ENCODE measurements at regions not wholly inside any gene's neighbourhood (a gene's known extent, or its start where the extent isn't known, plus 50 kb on each side); places are given as distances from the start of the nearest gene placed in this dataset.

DNA sequence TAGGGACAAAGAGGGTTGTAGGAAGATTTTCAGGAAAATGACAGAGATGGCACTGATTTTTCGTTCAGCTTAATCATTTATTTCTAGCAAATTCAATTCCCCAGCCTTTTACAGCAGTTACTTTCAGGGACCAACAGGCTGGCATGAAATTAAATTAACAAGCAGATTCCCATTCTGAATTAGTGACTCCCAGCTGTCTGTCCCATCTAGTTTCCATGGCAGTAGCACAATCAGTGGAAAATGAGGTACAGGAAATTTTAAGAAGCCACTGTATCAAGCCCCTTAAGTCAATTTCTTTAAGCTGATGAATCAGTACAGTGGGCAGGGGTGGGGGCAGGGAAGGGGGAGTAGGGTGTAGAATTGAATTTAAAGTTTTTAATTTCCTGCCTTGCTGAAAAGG lies 121.1 kb upstream of the TEX13C start:
- Histone ChIP-seq H2AFZ (ENCODE audit: insufficient read depth, low read depth, low read length, poor library complexity, severe bottlenecking) (no peak overlapping the region), H3K4me2 (replicated peaks; ENCODE audit: low read depth, low read length, poor library complexity, severe bottlenecking) (no peak overlapping the region), H3K27ac (ENCODE audit: low read length in 2 of 2) (no peak overlapping the region), H3K36me3 (replicated peaks in 1 of 2; ENCODE audit: control extremely low read depth in 1 of 2, control insufficient read depth in 1 of 2, extremely low read depth in 1 of 2, insufficient read depth in 2 of 2, low read length in 1 of 2) (no peaks in the 10 kb centered on the region), H3K27me3 (replicated peaks in 1 of 4; ENCODE audit: control extremely low read depth in 1 of 4, control insufficient read depth in 3 of 4, insufficient read depth in 4 of 4, low read length in 3 of 4) (peaks cover 0 to 3% (median 1%) of the 10 kb centered on the region in 4 experiments), H3K4me1 (ENCODE audit: control insufficient read depth in 2 of 2, insufficient read depth in 2 of 2, low read length in 2 of 2) (no peaks in the 10 kb centered on the region), H4K20me1 (ENCODE audit: control insufficient read depth, insufficient read depth, low read length, poor library complexity, severe bottlenecking) (no peaks in the 10 kb centered on the region), H3K9ac (ENCODE audit: low read length) (no peak overlapping the region), H3K9me3 (ENCODE audit: control extremely low read depth in 1 of 3, control insufficient read depth in 2 of 3, insufficient read depth in 1 of 3, low read length in 2 of 3) (no peaks in the 10 kb centered on the region), H3K79me2 (ENCODE audit: control insufficient read depth, insufficient read depth, low read length) (no peaks in the 10 kb centered on the region), H3K4me3 (ENCODE audit: control extremely low read depth in 1 of 5, extremely low read depth in 1 of 5, insufficient read depth in 1 of 5, low read depth in 2 of 5, low read length in 4 of 5) (no peak overlapping the region)
- intact Hi-C loops (cut with micrococcal nuclease), result no loop called here
- ATAC-seq (ENCODE audit: low read depth) (no peak), DNase-seq (no peak)
- POLR2A ChIA-PET, result no interaction called here
- H3K27me3 Mint-ChIP-seq, result peaks cover 9% of the 10 kb centered on the region
- no peaks in the 10 kb centered on the region for H3K9me3 Mint-ChIP-seq (ENCODE audit: insufficient read depth)
- H3K4me3 Mint-ChIP-seq, result no peak overlapping the region
- no peak for TF ChIP-seq EZH2 (IDR thresholded peaks at IDR 0.05; ENCODE audit: borderline replicate concordance, insufficient read depth, low read depth, low read length, poor library complexity, severe bottlenecking)
- TF ChIP-seq, protein P1, sequence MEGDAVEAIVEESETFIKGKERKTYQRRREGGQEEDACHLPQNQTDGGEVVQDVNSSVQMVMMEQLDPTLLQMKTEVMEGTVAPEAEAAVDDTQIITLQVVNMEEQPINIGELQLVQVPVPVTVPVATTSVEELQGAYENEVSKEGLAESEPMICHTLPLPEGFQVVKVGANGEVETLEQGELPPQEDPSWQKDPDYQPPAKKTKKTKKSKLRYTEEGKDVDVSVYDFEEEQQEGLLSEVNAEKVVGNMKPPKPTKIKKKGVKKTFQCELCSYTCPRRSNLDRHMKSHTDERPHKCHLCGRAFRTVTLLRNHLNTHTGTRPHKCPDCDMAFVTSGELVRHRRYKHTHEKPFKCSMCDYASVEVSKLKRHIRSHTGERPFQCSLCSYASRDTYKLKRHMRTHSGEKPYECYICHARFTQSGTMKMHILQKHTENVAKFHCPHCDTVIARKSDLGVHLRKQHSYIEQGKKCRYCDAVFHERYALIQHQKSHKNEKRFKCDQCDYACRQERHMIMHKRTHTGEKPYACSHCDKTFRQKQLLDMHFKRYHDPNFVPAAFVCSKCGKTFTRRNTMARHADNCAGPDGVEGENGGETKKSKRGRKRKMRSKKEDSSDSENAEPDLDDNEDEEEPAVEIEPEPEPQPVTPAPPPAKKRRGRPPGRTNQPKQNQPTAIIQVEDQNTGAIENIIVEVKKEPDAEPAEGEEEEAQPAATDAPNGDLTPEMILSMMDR (IDR thresholded peaks at IDR 0.05), result no peak
- CTCF ChIA-PET, result no interaction called here
- no CpG with 5 or more reads among the region's 1 CpG for WGBS (ENCODE audit: insufficient coverage)
- no peak overlapping the region for H3K27ac Mint-ChIP-seq
- H3K4me1 Mint-ChIP-seq, result no peaks in the 10 kb centered on the region

DNA sequence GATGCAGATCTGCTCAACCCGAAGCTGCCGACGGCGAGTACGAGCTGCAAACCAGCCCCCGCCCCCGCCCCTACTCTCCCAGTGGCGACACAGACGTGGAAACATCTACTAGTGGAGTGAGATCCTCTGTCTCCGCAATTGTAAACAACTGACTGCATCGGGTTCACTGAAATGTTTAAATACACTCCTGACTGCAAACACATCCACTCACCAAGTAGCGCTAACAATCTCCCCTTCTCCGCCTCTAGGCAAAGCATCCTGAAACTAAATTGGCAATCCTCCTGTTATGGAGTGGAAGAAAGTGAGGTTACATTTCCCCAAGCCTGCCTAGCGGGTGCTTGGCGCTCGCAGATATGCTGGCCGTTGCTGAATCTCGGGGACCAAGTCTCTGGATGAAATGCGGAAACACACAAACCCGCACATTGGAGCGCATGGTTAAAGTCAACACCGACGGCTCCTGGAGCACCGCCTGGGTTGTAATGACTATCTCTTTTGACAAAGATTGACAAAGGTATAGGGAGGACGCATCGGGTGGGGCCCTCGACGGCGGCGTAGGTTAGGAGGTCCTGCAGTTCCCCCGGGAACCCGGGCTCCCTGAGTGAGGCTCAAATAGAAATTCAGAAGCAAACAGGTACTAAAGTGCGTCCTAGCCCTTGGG lies 117.0 kb upstream of the TEX13C start:
- no peak overlapping the region for H3K4me3 ChIP-seq (ENCODE audit: control extremely low read depth in 1 of 5, extremely low read depth in 1 of 5, insufficient read depth in 1 of 5, low read depth in 2 of 5, low read length in 4 of 5)
- no peaks in the 10 kb centered on the region for H3K36me3 ChIP-seq (replicated peaks in 1 of 2; ENCODE audit: control extremely low read depth in 1 of 2, control insufficient read depth in 1 of 2, extremely low read depth in 1 of 2, insufficient read depth in 2 of 2, low read length in 1 of 2)
- Mint-ChIP-seq H3K27me3 (peaks cover 16% of the 10 kb centered on the region), H3K4me1 (peaks cover 6% of the 10 kb centered on the region), H3K9me3 (ENCODE audit: insufficient read depth) (no peaks in the 10 kb centered on the region), H3K27ac (no peak overlapping the region), H3K4me3 (no peak overlapping the region)
- peaks cover 0 to 6% (median 1%) of the 10 kb centered on the region in 4 experiments for H3K27me3 ChIP-seq (replicated peaks in 1 of 4; ENCODE audit: control extremely low read depth in 1 of 4, control insufficient read depth in 3 of 4, insufficient read depth in 4 of 4, low read length in 3 of 4)
- intact Hi-C loops (cut with micrococcal nuclease), result no loop called here
- H3K4me2 ChIP-seq (replicated peaks; ENCODE audit: low read depth, low read length, poor library complexity, severe bottlenecking), result no peak overlapping the region
- H4K20me1 ChIP-seq (ENCODE audit: control insufficient read depth, insufficient read depth, low read length, poor library complexity, severe bottlenecking), result no peaks in the 10 kb centered on the region
- H3K4me1 ChIP-seq (ENCODE audit: control insufficient read depth in 2 of 2, insufficient read depth in 2 of 2, low read length in 2 of 2), result no peaks in the 10 kb centered on the region
- no peak overlapping the region for H3K9ac ChIP-seq (ENCODE audit: low read length)
- CTCF ChIA-PET, result no interaction called here
- WGBS (ENCODE audit: insufficient coverage), result 10% methylated on average over 17 of the region's 33 CpGs
- H3K27ac ChIP-seq (ENCODE audit: low read length in 2 of 2), result no peak overlapping the region
- DNase-seq, result no peak
- H3K9me3 ChIP-seq (ENCODE audit: control extremely low read depth in 1 of 3, control insufficient read depth in 2 of 3, insufficient read depth in 1 of 3, low read length in 2 of 3), result no peaks in the 10 kb centered on the region
- TF ChIP-seq, protein P1 (IDR thresholded peaks at IDR 0.05), result no peak
- TF ChIP-seq EZH2 (IDR thresholded peaks at IDR 0.05; ENCODE audit: borderline replicate concordance, insufficient read depth, low read depth, low read length, poor library complexity, severe bottlenecking), result no peak
- H2AFZ ChIP-seq (ENCODE audit: insufficient read depth, low read depth, low read length, poor library complexity, severe bottlenecking), result no peak overlapping the region
- H3K79me2 ChIP-seq (ENCODE audit: control insufficient read depth, insufficient read depth, low read length), result no peaks in the 10 kb centered on the region
- POLR2A ChIA-PET, result no interaction called here
- no peak for ATAC-seq (ENCODE audit: low read depth)
